HG02870 (cell line): ENCODE measurements at regions not wholly inside any gene's neighbourhood (a gene's known extent, or its start where the extent isn't known, plus 50 kb on each side); places are given as distances from the start of the nearest gene placed in this dataset.

Experiments
- ATAC-seq: cut with Tn5 transposase; IDR thresholded peaks from one replicate; pipeline ENCODE4 v1.9.1; 2021; ENCODE audit warnings: mild to moderate bottlenecking, moderate library complexity; ENCODE audit not compliant: unreplicated experiment

DNA sequence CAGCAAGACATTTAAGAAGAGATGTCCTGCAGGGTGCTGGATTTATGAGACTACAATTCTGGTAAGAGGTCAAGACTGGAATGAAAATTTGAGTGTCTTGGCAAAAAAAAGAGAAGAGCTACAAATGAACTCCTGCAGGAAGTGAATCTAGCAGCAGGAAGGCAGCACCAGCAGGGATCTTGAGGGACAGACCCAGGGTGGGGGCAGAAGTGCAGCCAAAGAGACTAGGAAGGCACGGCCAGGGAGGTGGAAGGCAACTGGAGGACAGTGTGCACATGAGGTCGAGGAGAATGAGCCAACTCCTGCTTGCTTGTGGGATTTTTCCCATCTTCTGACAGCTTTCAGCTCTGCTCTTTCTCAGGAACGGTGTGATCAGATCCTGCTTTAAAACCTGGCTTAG is 263.2 kb downstream of the BUD13 start:
- no peak for ATAC-seq

DNA sequence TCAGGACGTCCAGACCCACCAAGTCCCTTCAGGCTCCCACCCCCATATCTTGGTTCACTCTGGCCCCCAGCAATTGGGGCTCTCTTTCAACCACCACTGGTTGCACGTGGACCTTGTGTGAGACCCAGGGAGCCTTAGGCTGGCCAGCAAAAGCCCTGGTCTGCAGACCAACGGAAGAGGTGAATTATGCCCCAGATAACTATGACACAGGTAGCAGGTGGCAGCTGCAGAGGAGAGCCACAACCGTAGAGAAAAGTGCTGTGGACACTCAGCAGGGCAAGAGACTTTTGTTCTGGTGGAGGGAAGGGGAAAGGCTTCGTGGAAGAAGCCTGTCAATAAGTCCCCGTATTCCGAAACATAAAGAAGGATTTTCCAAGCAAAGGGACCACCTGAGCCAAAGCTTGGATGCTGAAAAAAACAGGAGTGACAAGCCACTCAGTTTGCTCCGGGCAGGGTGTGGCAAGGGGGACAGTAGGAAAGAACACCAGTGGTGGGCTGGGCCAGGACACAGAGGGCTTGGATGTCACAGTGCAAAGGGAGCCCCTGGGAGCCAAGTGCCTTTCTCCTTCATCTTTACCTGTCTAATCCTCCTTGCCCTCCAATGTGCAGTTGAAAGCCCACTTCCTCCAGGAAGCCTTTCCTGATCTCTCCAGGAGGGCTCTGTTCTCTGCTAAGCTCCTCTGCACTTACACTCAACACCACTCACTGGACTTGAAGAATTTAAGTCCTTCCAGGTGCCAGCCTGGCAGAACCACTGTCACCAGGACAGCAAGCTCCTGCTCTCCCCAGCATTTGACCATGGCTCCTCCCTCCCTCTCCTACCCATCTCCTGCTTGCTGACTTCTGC is 264.7 kb downstream of the BUD13 start:
- ATAC-seq = no peak

DNA sequence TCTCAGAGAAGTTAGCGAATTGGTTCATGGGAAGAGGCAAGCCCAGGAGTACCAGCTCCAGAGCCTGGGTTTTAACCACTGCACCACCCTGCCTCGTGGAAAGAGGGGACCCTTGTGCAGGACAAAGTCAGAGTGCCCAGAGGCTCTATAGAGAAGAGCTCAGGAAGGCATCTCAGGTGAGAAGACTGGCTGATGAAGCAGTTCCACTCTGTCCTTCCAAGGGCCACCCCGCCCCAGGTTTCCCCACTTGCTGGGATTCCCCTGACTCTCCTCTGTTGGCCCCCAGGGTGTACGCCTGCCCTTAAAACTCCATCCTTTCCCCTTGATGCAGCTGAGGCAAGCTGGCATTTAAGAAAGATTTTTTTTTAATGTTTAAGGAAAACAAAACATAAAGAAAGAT is 265.8 kb downstream of the BUD13 start:
- no peak for ATAC-seq

GRCh38 chr11:116506263-116506825 is 266.4 kb downstream of the BUD13 start:
- no peak for ATAC-seq

DNA sequence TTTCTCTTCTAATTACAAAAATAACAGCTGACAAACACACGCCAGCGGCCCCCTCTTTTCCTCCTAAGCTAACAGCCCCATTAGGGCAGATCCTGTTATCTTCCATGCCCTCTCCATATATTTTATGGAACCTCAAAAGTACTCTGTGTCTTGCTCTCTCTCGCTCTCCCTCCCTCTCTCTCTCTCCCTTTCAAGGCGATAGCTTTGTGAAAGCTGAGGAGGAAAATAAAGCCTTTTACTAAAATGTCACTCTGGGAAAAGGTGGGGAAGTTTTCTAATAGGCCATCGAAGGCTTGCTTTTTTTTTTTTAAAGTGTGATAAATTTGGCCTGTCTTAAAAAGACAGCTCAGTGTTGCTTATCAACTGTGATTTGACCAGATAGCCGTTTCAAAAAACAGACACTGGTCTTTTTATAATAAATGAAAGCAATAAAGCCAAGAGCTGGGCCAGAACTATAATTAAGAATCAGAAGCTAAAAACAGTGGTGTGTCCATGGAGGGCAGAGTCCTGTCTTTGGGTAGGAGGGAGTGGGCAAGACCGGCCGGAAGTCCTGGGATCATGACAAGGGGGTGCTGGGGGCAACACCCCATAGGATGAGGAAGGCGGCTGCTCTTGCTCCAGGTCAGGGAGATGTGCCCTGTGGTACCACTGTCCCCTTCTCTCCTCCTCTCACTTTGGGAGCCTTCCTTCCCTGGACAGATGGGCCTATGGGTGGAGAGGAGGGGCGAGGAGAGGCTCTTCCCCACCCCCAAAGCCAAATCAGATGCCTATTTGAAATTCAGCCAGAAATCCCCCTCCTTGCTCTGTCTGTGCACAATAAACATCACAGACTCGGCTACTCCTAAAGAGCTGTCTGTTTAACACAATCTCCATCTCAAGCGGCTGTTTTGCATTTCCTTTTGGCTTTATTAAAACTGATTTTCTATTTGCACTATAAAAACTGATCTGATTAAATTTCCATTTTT is 267.2 kb downstream of the BUD13 start:
- ATAC-seq = no peak

DNA sequence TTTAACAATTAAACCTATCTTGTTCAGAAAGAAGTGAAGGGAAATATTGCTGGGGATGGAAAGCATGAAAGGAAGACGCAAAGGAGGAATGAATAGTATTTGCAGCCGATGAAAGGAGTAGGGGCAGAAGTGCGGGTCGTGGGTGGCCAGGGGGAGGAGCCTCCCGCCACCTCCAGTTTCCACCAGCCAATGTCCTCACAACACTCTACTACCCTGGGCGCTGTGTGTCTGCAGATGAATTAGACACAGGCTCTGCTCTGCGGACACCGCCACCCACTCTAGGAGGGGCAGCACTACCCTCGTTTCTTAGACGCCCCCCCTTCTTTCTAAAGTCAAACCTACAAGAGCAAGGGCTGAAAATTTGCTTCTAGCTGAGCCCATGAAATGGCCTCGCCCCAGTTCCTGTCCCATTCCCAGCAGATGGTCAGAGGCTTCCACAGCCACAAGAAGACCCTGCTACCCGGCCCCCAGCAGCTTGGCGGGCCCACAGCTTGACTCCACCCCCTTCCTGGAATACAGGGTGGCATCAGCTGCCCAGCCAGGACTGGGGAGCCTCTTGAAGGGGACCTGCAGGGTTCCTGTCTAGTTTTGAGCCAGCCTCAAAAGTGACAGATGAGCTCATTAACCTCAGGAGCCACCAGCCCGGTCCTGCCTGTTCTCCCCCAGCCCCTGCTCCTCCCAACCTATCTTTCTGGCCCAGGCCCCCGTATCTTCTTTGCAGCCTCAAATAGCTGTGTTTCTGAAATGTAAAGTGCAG is 268.1 kb downstream of the BUD13 start:
- ATAC-seq = no peak

GRCh38 chr11:116503216-116504160 is 269.3 kb downstream of the BUD13 start:
- no peak for ATAC-seq

GRCh38 chr11:116502641-116503061 is 270.1 kb downstream of the BUD13 start:
- no peak for ATAC-seq

DNA sequence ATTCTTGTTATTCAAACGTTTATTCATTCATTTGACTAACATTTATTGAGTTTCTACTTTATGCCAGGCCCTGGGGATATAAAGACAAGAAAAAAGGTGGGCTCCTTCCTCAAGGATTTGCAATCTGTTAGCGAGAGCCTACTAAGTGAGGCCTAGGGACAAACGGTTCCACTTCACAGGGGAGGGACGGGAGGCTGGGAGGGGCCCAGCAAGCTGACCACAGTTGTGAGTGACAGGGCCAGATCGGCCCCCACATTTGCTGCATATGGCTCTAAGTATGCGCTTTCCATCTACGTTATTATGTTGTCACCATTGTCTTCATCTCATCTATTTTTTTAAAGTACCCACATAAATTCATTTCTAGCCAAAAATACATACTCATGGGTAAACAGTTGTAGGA is 271.1 kb downstream of the BUD13 start:
- no peak for ATAC-seq

DNA sequence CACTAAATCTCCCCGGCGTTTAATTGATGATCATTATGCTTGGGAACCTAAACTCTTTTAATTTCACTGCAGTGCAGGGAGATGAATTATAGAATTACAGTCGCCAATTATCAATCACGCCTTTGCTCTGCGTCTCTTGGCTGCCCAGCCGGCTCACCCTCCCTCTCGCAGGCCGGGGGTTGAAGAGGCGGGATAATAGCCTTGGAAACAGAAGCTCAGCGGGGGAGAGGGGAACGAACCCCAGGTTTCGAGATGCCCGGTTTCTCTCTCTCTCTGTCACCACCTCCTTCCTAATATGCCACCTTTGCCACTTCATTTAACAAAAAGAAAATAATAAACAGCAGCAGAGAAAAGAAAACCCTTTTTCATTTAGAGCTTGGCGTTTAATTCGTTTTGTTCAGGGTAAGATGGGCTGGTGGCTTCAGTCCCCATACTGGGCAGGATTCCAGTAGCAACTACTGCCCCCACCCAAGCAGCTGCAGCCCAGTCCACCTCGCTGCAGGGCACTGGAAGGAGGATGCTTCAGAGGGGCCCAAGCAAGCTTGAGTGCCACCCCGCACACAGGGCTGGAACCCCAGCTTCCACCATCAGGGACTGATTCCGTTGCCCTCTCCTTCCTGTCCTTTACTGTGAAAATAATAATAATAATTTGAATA is 271.7 kb downstream of the BUD13 start:
- ATAC-seq = no peak

DNA sequence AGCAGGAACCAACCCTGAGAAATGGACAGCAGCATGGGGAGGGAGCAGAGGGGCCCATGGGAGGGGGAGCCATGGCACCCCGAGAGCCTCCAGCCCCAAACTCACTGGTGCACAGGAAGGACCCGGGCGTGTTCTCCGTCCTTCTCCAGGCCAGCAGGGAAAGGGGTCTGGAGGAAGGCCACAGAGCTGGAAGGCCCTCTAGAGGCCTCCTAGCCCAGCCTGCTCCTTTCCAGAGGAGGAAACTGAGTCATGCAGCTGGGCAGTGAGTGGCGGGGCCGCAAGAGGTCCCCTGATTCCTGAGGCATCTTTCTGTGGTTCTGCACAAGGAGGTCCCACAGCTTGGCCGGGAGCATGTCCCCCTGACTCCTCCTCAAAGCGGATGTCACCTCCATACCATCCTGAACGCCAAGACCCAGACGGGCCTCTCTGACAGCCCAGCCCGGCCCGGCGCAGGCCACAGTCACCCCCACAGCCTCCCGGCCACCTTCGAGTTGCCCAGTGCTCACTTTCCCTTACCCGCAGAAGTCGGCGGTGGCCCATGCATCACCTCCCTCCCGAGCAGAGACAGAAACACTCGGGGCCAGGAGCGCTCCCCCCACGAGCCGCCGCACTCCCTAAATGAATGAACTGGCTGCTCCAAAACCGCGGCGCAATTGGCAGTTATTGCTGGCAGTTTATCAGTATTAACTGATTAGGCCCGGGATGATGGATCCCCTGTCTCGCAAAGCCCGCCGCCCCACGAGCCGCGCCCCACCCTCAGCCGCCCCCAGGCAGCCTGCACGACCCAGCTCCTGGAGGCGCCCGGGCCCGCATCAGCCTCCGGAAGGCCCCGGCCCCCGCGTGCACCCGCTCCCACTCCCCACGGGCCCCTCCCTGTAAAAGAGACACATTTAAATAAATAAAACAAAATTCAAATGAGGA is 272.5 kb downstream of the BUD13 start:
- no peak for ATAC-seq

GRCh38 chr11:116499396-116500003 is 273.3 kb downstream of the BUD13 start:
- ATAC-seq = no peak

DNA sequence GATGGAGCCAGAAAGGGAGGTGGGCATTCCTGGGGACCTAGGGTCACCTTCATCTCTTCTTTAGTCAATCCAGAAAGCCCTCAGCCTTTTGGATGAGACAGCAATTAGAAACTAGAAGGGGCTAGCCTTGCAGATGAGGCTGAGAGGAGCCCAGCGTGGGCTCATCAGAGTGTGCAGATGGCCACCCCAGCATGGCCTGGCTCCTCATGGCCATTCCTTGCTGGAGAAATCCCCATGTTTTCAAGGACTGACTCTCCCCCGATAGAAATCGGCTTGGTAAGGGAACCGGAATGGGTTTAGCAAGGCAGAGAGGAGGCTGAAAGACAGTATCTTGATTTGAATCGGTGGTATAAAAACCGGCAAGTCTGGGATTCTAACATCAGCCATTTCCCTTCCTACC is 274.6 kb downstream of the BUD13 start:
- ATAC-seq = no peak

GRCh38 chr11:116492600-116492999 is 280.2 kb downstream of the BUD13 start:
- no peak for ATAC-seq

DNA sequence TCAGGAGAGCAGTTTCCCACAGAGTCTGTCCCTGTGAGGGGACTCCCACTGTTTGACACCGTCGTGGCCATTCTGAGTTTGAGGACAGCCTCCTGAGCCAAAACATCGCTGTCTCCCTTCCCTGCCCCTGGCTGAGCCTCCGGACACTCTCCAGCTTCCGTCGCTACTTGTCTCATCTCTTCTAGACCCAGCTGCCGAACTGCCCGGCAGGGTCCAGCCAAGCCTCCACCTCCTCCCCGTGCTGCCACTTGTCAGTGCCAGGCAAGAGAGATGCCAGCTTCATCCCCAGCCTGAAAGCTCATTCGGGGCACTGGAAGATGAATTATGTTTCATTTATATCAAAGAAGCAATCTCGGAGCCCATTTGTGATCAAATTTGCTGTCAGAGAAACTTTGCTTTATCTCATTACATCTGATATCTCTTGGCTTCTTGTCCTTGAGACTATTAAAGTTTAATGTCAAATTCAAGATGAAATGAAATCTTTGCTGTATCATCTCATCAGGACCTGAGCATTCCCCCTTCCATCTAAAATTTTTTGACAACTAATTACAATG is 283.9 kb downstream of the BUD13 start:
- ATAC-seq = no peak

DNA sequence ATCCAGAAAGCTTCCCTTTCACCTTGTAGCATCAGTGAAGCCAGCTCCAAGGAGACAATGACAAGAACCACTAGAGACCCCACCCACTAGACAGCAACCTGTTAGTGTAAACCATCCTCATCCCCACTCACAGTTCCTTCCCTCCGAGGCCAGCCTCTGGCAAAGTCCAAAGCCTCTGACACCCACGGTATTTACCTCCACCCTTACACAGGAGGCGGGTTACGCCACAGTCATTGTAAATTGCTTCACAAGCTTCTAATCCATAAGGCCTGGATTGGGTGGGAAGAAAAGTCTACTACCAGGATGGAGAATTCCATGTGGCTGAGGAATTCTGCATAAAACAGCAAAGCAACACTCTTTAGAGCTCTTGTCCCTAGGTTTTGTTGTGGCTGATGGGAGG is 287.4 kb downstream of the BUD13 start:
- no peak for ATAC-seq

GRCh38 chr11:116482716-116483115 is 290.1 kb downstream of the BUD13 start:
- no peak for ATAC-seq
